ENCODE measurements at regions not wholly inside any gene's neighbourhood (a gene's known extent, or its start where the extent isn't known, plus 50 kb on each side); places are given as distances from the start of the nearest gene placed in this dataset.

GRCh38 chr14:53378142-53378541 is 225.0 kb upstream of the DDHD1 start:
- TF ChIP-seq, protein P1, sequence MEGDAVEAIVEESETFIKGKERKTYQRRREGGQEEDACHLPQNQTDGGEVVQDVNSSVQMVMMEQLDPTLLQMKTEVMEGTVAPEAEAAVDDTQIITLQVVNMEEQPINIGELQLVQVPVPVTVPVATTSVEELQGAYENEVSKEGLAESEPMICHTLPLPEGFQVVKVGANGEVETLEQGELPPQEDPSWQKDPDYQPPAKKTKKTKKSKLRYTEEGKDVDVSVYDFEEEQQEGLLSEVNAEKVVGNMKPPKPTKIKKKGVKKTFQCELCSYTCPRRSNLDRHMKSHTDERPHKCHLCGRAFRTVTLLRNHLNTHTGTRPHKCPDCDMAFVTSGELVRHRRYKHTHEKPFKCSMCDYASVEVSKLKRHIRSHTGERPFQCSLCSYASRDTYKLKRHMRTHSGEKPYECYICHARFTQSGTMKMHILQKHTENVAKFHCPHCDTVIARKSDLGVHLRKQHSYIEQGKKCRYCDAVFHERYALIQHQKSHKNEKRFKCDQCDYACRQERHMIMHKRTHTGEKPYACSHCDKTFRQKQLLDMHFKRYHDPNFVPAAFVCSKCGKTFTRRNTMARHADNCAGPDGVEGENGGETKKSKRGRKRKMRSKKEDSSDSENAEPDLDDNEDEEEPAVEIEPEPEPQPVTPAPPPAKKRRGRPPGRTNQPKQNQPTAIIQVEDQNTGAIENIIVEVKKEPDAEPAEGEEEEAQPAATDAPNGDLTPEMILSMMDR (IDR thresholded peaks at IDR 0.05) = no peak
- TF ChIP-seq POLR2A (IDR thresholded peaks at IDR 0.05) = no peak
